NB4 (cell line): ENCODE measurements at regions not wholly inside any gene's neighbourhood (a gene's known extent, or its start where the extent isn't known, plus 50 kb on each side); places are given as distances from the start of the nearest gene placed in this dataset.
"Not testable (repeated sequence)": the region's sequence is repeated elsewhere in the genome, so short reads cannot be mapped to it uniquely, and the experiment has no call there.

ENCODE experiments used
- DNase-seq: peaks from one replicate; pipeline ENCODE4 v3.0.0; 2010; ENCODE audit warnings: low read depth
- H3K4me3 ChIP-seq: one replicate; pipeline ENCODE4 v1.5.1; 2011; ENCODE audit warnings: mild to moderate bottlenecking, low read depth, low read length, moderate library complexity
- CTCF ChIP-seq: IDR thresholded peaks from one replicate; pipeline ENCODE4 v1.5.1; 2012; ENCODE audit warnings: low read depth, low read length
- MAX ChIP-seq: IDR thresholded peaks from 2 replicates; pipeline ENCODE4 v1.6.1; 2011; ENCODE audit warnings: low read depth, low read length
- MYC ChIP-seq: IDR thresholded peaks from 2 replicates; pipeline ENCODE4 v1.6.1; 2011; ENCODE audit warnings: low read depth, low read length
- POLR2A ChIP-seq: IDR thresholded peaks from 2 replicates; pipeline ENCODE4 v1.6.1; 2011; ENCODE audit warnings: mild to moderate bottlenecking; ENCODE audit not compliant: insufficient read length; ENCODE audit errors: extremely low read depth

- no peak overlapping the region for H3K4me3 ChIP-seq
- DNase-seq, result no peak
- TF ChIP-seq MYC, result no peak
- no peak for TF ChIP-seq CTCF
- TF ChIP-seq MAX, result no peak
- TF ChIP-seq POLR2A, result no peak
Measured at GRCh38 chr15:31504462-31504839, 177.8 kb downstream of the KLF13 start.

GRCh38 chr15:31507573-31507972 lies 180.9 kb downstream of the KLF13 start:
- DNase-seq, result not testable (repeated sequence)

GRCh38 chr15:31508656-31509055 lies 182.0 kb downstream of the KLF13 start:
- H3K4me3 ChIP-seq, result no peak overlapping the region
- no peak for DNase-seq
- TF ChIP-seq MYC (no peak), MAX (no peak), CTCF (no peak), POLR2A (no peak)

More at GRCh38 chr15:31507573-31507972, 180.9 kb downstream of the KLF13 start:
- H3K4me3 ChIP-seq, result not testable (repeated sequence)

GRCh38 chr15:31510057-31510456 lies 183.4 kb downstream of the KLF13 start:
- no peak overlapping the region for H3K4me3 ChIP-seq
- TF ChIP-seq MAX (no peak), CTCF (no peak), POLR2A (no peak)
- DNase-seq, result no peak

GRCh38 chr15:31511707-31512310 lies 185.2 kb downstream of the KLF13 start:
- TF ChIP-seq MAX, result no peak
- no peak for TF ChIP-seq POLR2A
- no peak for TF ChIP-seq MYC
- TF ChIP-seq CTCF, result no peak
- H3K4me3 ChIP-seq, result no peak overlapping the region
- no peak for DNase-seq

GRCh38 chr15:31513178-31513577 lies 186.5 kb downstream of the KLF13 start:
- H3K4me3 ChIP-seq, result no peak overlapping the region
- no peak for TF ChIP-seq POLR2A
- TF ChIP-seq MAX, result no peak
- TF ChIP-seq MYC, result no peak
- no peak for TF ChIP-seq CTCF
- DNase-seq, result no peak
